Fibroblast of peridontal ligament (primary cell): ENCODE measurements at regions not wholly inside any gene's neighbourhood (a gene's known extent, or its start where the extent isn't known, plus 50 kb on each side); places are given as distances from the start of the nearest gene placed in this dataset.

ENCODE experiments used
- DNase-seq: peaks from one replicate; pipeline ENCODE4 v3.0.0-alpha.2; 2010; ENCODE audit errors: extremely low read depth

DNA sequence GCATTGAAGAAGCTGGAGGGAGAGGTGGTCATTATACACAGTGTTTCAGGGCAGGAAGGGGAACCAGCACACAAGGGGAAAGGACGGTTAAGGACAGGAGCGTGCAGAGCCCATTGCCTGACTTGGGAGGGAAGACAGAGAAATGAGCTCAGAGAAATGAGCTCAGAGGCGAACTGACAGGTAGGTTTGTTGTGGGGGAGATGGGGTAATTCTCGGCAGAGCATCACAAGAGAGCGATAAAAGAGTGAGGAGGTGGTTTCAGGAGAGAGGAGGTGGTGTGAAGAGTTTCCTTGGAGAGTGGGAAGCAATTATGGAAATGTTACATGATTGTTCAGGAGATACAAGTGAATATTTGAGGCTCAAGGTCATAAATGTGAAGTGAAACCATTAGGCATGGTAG, 61.0 kb downstream of the MRGPRX1 start:
- DNase-seq: no peak

GRCh38 chr11:18865951-18866350, 73.3 kb downstream of the MRGPRX1 start:
- DNase-seq: no peak

DNA sequence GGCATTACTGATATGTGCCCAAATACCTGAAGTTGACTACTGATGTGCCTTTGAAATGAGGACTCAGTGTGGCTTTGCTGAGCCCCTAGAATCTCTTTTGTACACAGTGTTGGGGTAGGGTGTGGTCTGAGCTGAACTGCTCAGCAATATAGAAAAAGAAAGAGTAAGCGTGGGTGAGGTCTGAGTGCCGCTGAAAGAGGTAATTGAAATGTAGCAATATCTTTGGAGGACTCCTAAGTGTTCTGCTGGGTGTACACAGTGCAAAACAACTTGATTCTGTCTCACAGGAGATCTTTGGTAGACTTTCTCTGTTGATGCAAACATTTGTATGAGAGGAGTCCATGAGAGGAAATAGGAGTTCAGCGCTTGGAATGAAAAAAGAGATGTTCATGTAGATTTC, 73.7 kb upstream of the PTPN5 start:
- DNase-seq: no peak

GRCh38 chr11:18853086-18853720, 61.6 kb upstream of the PTPN5 start:
- peak; percentile 14 for DNase-seq

DNA sequence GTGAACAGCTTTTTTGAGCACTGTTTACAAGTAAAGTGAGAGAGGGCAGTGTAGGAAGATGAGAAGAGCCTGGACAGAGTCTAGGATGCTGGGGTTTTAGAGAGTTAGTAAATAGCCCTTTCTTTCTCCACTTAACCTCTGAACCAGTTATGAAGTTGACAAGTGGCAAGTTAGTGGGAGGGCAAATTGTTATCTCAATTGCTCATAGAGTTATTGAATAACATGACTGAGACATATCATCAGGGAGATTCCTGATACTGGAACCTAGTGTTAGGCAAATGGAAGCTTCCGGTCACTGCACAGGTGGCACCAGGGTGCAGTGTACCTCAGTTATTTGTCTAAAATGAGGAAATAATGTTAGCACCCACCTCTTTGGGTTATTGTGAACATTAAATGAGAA, 57.8 kb upstream of the PTPN5 start:
- no peak for DNase-seq

GRCh38 chr11:18844753-18845367, 53.3 kb upstream of the PTPN5 start:
- peak; percentile 18 for DNase-seq
